Ascending aorta (tissue), 2 donors: ENCODE measurements at regions not wholly inside any gene's neighbourhood (a gene's known extent, or its start where the extent isn't known, plus 50 kb on each side); places are given as distances from the start of the nearest gene placed in this dataset.

ENCODE experiments used
- DNase-seq, 2 donors: peaks; one replicate each; pipeline ENCODE4 v3.0.0-alpha.2; 2019; ENCODE audit warnings: low spot score in 2 of 2
- H3K27ac ChIP-seq, 2 donors: fragments of 200-600 bp; sonication (generic); one replicate each; pipeline ENCODE4 v1.5.1; 2016 to 2017; ENCODE audit warnings: mild to moderate bottlenecking in 1 of 2
- H3K27me3 ChIP-seq: fragments of 200-600 bp; sonication (generic); one replicate; pipeline ENCODE4 v1.5.1; 2017
- H3K36me3 ChIP-seq, 2 donors: fragments of 200-600 bp; sonication (generic); one replicate each; pipeline ENCODE4 v1.5.1; 2016
- H3K4me1 ChIP-seq, 2 donors: fragments of 200-600 bp; sonication (generic); one replicate each; pipeline ENCODE4 v1.5.1; 2016 to 2017; ENCODE audit warnings: mild to moderate bottlenecking in 1 of 2
- H3K4me3 ChIP-seq, 2 donors: fragments of 200-600 bp; sonication (generic); one replicate each; pipeline ENCODE4 v1.5.1; 2016 to 2017; ENCODE audit warnings: mild to moderate bottlenecking in 1 of 2
- H3K9me3 ChIP-seq, 2 donors: fragments of 200-600 bp; sonication (generic); one replicate each; pipeline ENCODE4 v1.5.1; 2016
- intact Hi-C: fragments of 100-400 bp; cut with DNase I; formaldehyde crosslinking; loops from one replicate; pipeline ENCODE4 v1.15.1; 2023
- TF ChIP-seq, protein P1 (sequence below), 3 experiments: fragments of 200-600 bp in 2 of 3; fragments of 450-650 bp in 1 of 3; sonication (generic) in 2 of 3; IDR thresholded peaks; one replicate each; pipeline ENCODE4 v1.5.1; 2016 to 2019; ENCODE audit warnings: antibody characterized with exemption in 3 of 3, mild to moderate bottlenecking in 1 of 3, moderate library complexity in 1 of 3

- intact Hi-C loops: loop anchor here (5.0 kb wide), 3 partner anchors 87 to 1278 kb away; partner anchors contain the start of gene VLDLR
- H3K27me3 ChIP-seq: no peaks in the 10 kb centered on the region
- no peaks in the 10 kb centered on the region for H3K9me3 ChIP-seq
- no peak overlapping the region for H3K4me3 ChIP-seq
- peaks cover 3% of the 10 kb centered on the region in 2 donors for H3K4me1 ChIP-seq
- H3K27ac ChIP-seq: no peak overlapping the region
- no peaks in the 10 kb centered on the region for H3K36me3 ChIP-seq
- no peak for DNase-seq
- TF ChIP-seq, protein P1, sequence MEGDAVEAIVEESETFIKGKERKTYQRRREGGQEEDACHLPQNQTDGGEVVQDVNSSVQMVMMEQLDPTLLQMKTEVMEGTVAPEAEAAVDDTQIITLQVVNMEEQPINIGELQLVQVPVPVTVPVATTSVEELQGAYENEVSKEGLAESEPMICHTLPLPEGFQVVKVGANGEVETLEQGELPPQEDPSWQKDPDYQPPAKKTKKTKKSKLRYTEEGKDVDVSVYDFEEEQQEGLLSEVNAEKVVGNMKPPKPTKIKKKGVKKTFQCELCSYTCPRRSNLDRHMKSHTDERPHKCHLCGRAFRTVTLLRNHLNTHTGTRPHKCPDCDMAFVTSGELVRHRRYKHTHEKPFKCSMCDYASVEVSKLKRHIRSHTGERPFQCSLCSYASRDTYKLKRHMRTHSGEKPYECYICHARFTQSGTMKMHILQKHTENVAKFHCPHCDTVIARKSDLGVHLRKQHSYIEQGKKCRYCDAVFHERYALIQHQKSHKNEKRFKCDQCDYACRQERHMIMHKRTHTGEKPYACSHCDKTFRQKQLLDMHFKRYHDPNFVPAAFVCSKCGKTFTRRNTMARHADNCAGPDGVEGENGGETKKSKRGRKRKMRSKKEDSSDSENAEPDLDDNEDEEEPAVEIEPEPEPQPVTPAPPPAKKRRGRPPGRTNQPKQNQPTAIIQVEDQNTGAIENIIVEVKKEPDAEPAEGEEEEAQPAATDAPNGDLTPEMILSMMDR (IDR thresholded peaks at IDR 0.05): no peak
Observed at GRCh38 chr9:2243666-2244555, 228.8 kb downstream of the SMARCA2 start.

DNA sequence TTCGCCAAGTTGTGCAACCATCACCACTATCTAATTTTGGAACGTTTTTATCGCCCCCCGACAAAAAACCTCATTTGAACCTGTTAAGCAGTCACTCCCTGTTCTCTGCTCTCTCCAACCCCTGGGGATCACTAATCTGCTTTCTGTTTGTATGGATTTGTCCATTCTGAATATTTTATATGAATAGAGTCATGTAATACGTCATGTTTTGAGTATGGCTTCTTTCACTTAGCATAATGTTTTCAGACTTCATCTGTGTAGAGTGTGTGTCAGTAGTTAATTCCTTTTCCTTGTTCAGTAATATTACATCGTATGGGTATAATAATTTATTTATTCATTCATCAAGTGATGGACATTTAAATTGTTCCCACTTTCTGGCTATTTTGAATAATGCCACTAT is 232.2 kb downstream of the SMARCA2 start:
- intact Hi-C loops: no loop called here

DNA sequence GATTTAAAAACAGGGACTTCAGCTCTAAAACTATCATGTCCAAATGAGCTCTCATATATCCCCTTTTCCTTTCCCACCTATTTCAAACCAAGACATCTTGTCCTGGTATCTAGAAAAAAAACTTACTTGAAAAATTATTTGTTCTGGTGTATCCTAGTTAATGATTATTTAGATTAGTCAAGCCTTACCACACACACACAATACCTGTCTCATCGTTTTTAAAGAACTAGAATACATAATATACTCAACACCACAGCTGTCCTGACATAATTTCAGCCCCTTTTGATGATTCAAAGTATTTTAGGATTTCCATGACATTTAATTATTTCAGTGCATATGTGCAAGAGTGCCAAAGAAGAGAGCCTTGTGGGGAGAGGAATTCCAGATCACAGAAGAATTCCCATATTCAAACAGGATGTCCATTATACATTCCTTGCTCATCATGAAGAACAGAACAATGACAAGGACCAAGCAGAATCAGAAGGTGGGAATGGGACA is 233.7 kb downstream of the SMARCA2 start:
- Histone ChIP-seq H3K36me3 (no peaks in the 10 kb centered on the region), H3K27ac (no peak overlapping the region), H3K4me3 (no peak overlapping the region), H3K9me3 (no peaks in the 10 kb centered on the region), H3K27me3 (no peaks in the 10 kb centered on the region), H3K4me1 (no peaks in the 10 kb centered on the region)
- TF ChIP-seq, protein P1 (IDR thresholded peaks at IDR 0.05): no peak
- no peak for DNase-seq
- intact Hi-C loops: no loop called here

More for the DNA sequence above, 232.2 kb downstream of the SMARCA2 start:
- Histone ChIP-seq H3K4me3 (no peak overlapping the region), H3K9me3 (no peaks in the 10 kb centered on the region), H3K27ac (no peak overlapping the region), H3K27me3 (no peaks in the 10 kb centered on the region), H3K4me1 (peaks cover 0 to 3% of the 10 kb centered on the region in 2 donors), H3K36me3 (no peaks in the 10 kb centered on the region)
- TF ChIP-seq, protein P1 (IDR thresholded peaks at IDR 0.05): no peak
- no peak for DNase-seq

- DNase-seq: no peak
- Histone ChIP-seq H3K4me1 (no peaks in the 10 kb centered on the region), H3K4me3 (no peak overlapping the region), H3K27me3 (no peaks in the 10 kb centered on the region), H3K27ac (no peak overlapping the region), H3K9me3 (no peaks in the 10 kb centered on the region), H3K36me3 (no peaks in the 10 kb centered on the region)
- TF ChIP-seq, protein P1 (IDR thresholded peaks at IDR 0.05): no peak
- intact Hi-C loops: no loop called here
Observed at GRCh38 chr9:2253636-2254580, 238.8 kb downstream of the SMARCA2 start.

DNA sequence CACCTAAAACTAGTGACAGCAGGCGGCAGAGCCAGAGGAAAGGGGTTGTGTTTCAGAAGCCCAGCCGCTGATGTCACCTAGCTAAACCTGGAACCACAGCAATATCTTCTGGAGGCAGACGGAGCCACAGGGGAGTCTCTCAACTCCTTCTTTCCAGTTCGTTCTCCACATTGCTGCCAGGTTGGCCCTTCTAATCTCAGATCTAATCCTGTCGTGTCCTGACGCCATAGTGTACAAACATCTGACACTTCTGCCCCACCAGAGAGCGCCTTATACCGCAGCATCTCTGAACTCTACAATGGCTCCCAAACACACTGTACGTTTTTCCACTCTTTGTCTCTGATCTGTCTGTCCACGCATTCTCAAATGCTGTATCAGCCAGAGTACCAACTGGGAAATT is 240.0 kb downstream of the SMARCA2 start:
- Histone ChIP-seq H3K4me3 (no peak overlapping the region), H3K9me3 (no peaks in the 10 kb centered on the region), H3K36me3 (no peaks in the 10 kb centered on the region), H3K4me1 (no peaks in the 10 kb centered on the region), H3K27me3 (no peaks in the 10 kb centered on the region), H3K27ac (no peak overlapping the region)
- TF ChIP-seq, protein P1 (IDR thresholded peaks at IDR 0.05): no peak
- intact Hi-C loops: no loop called here
- DNase-seq: no peak
